GM06990 (cell line): ENCODE measurements at regions not wholly inside any gene's neighbourhood (a gene's known extent, or its start where the extent isn't known, plus 50 kb on each side); places are given as distances from the start of the nearest gene placed in this dataset.
"Not testable (repeated sequence)": the region's sequence is repeated elsewhere in the genome, so short reads cannot be mapped to it uniquely, and the experiment has no call there.

Experiments used
- DNase-seq: peaks from one replicate; pipeline ENCODE4 v3.0.0-alpha.2; 2011; ENCODE audit not compliant: insufficient read length; ENCODE audit errors: extremely low read depth
- H3K27me3 ChIP-seq: replicated peaks from 2 replicates; pipeline ENCODE4 v1.6.0; 2011; ENCODE audit warnings: low read length; ENCODE audit not compliant: control insufficient read depth, insufficient read depth
- H3K36me3 ChIP-seq: 2 replicates; pipeline ENCODE4 v1.5.1; 2011; ENCODE audit warnings: low read length; ENCODE audit not compliant: control insufficient read depth, insufficient read depth
- H3K4me3 ChIP-seq: replicated peaks from 2 replicates; pipeline ENCODE4 v1.5.1; 2011; ENCODE audit warnings: low read depth, mild to moderate bottlenecking, control low read depth, low read length
- TF ChIP-seq, protein P1 (sequence below): IDR thresholded peaks from 2 replicates; pipeline ENCODE4 v1.5.1; 2011; ENCODE audit warnings: low read length, control low read depth, mild to moderate bottlenecking, inconsistent platforms; ENCODE audit not compliant: insufficient read depth, poor library complexity, severe bottlenecking

DNA sequence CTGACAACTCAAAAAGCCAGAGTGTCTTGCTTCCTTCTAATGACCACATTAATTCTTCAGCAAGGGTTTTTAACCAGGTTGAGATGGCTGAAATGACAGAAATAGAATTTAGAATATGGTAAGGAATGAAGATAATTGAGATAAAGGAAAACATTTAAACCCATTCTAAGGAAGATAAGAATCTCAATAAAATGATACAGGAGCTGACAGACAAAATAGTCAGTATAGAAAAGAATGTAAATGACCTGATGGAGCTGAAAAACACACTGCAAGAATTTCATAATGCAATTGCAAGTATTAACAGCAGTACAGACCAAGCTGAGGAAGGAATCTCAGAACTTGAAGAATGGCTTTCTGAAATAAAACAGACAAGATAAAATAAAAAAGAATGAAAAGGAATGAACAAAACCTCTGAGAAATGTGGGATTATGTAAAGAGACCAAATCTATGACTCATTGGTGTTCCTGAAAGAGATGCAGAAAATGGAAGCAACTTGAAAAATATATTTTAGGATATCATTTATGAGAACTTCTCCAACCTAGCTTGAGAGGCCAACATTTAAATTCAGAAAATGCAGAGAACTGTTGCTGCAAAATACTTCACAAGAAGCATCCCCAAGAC lies 87.1 kb downstream of the SAMD9 start:
- Histone ChIP-seq H3K36me3 (no peaks in the 10 kb centered on the region), H3K27me3 (no peaks in the 10 kb centered on the region), H3K4me3 (no peak overlapping the region)
- TF ChIP-seq, protein P1, sequence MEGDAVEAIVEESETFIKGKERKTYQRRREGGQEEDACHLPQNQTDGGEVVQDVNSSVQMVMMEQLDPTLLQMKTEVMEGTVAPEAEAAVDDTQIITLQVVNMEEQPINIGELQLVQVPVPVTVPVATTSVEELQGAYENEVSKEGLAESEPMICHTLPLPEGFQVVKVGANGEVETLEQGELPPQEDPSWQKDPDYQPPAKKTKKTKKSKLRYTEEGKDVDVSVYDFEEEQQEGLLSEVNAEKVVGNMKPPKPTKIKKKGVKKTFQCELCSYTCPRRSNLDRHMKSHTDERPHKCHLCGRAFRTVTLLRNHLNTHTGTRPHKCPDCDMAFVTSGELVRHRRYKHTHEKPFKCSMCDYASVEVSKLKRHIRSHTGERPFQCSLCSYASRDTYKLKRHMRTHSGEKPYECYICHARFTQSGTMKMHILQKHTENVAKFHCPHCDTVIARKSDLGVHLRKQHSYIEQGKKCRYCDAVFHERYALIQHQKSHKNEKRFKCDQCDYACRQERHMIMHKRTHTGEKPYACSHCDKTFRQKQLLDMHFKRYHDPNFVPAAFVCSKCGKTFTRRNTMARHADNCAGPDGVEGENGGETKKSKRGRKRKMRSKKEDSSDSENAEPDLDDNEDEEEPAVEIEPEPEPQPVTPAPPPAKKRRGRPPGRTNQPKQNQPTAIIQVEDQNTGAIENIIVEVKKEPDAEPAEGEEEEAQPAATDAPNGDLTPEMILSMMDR: no peak
- DNase-seq: no peak

DNA sequence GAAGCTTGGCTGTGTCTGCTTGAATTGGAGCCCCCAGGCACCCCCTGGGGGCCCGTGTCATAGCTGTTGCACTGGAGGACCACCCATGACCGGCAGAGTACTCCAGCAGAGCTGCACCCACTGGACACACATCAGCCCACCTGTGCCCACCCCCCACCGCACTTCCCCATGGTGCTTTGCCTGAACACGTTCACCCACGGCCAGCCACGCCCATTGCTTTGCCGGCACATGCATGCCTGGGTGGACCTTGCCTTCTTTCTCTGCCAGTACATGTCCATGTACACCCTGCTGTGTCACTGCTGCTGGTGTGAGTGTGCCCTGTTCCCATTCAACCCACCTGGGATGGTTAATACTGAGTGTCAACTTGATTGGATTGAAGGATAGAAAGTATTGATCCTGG lies 88.7 kb downstream of the SAMD9 start:
- Histone ChIP-seq H3K36me3 (no peaks in the 10 kb centered on the region), H3K27me3 (no peaks in the 10 kb centered on the region), H3K4me3 (no peak overlapping the region)
- DNase-seq: no peak
- TF ChIP-seq, protein P1: no peak

DNA sequence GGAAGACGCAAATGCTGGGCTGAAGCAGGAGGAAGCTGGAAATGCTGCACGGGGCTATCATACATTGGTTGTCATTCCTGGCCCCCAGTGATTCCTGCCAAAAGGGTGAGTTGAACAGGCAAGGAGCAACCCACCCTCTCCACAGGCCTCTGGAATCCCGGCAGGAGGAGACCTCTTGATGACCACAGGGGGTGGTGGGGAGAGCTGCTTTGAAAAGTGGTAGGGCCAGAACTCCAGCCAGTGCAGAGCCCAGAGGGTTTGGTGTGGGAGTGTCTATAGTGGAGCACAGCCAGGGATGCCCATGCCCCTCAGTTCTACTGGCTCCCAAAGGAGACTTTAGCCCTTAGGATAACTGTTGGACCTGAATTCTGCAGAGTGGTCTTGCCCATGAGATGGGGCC lies 89.2 kb downstream of the SAMD9 start:
- no peak for DNase-seq
- TF ChIP-seq, protein P1: no peak
- Histone ChIP-seq H3K4me3 (no peak overlapping the region), H3K36me3 (no peaks in the 10 kb centered on the region), H3K27me3 (no peaks in the 10 kb centered on the region)

DNA sequence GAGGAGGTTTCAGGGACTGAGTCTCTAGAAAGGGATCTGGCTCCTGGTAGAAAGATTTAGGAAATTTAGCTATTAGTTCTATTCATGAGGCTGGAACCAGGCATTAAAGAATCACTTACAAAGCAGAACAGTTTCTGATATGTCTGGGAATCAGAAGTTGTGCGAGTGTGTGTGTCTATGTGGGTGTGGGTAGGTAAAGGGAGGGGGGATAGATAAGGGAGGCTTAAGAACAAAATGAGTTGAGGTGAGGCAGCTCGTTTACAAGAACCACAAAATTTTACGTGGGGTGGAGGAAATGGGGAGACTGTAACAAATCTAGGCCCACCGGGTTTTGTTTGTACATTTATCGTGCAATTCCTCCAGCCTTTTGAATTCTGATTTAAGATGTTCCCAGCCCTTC lies 90.7 kb downstream of the SAMD9 start:
- no peak overlapping the region for H3K4me3 ChIP-seq
- no peaks in the 10 kb centered on the region for H3K36me3 ChIP-seq
- no peak for DNase-seq
- TF ChIP-seq, protein P1: no peak
- no peaks in the 10 kb centered on the region for H3K27me3 ChIP-seq

DNA sequence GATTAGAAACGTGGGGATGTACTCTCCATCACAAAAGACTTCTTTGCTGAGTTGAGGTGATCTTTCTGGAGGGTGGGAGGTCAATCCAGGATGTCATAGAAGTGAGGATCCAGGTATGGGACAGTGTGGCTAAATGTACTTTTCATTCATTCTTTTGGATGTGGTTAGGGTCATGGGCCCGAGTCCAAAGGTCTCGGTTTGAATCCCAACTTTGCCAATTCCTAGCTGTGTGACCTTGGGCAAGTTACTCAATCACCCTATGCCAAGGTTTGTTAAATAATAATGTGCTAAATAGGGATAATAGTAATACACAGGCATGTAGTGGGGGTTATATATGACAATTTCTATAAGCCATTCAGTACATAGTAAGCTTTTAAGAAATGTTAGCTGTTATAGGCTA lies 91.4 kb downstream of the SAMD9 start:
- Histone ChIP-seq H3K27me3 (no peaks in the 10 kb centered on the region), H3K4me3 (no peak overlapping the region), H3K36me3 (no peaks in the 10 kb centered on the region)
- TF ChIP-seq, protein P1: no peak
- DNase-seq: no peak

DNA sequence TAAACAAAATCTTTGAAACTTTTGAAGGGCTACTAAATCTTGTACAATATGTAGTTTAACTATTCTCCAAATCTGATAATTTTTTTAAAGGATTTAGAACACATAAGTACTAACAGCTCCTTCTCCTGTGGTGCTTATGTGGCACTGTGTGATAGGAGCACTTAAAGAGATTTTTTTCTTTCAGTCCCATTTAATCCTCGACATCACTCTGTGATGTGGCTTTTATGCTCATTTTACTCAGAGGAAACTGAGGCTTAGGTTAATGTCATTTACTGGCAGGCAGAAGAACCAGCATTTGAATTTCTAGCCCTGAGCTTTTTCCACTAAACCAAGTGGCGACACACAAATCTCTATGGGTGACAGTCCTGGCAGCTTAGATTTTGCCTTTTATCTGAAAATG lies 92.4 kb downstream of the SAMD9 start:
- DNase-seq: no peak
- Histone ChIP-seq H3K4me3 (no peak overlapping the region), H3K27me3 (no peaks in the 10 kb centered on the region), H3K36me3 (no peaks in the 10 kb centered on the region)
- TF ChIP-seq, protein P1: no peak

DNA sequence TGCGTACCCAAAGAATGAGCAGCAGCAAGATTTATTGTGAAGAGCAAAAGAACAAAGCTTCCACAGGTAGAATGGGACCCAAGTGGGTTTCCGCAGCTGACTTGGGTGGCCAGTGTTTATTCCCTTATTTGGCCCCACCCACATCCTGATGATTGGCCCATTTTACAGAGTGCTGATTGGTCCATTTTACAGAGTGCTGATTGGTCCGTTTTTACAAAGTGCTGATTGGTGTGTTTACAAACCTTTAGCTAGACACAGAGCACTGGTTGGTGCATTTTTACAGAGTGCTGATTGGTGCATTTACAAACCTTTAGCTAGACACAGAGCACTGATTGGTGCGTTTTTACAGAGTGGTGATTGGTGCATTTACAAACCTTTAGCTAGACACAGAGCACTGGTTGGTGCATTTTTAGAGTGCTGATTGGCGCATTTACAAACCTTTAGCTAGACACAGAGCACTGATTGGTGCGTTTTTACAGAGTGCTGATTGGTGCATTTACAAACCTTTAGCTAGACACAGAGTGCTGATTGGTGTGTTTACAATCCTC lies 94.8 kb downstream of the SAMD9 start:
- not testable (repeated sequence) for DNase-seq, H3K36me3 ChIP-seq, H3K27me3 ChIP-seq, H3K4me3 ChIP-seq
